Astrocyte of the cerebellum (primary cell): ENCODE measurements at regions not wholly inside any gene's neighbourhood (a gene's known extent, or its start where the extent isn't known, plus 50 kb on each side); places are given as distances from the start of the nearest gene placed in this dataset.

Experiments
- DNase-seq: peaks from one replicate; pipeline ENCODE4 v3.0.0-alpha.2; 2011; ENCODE audit warnings: low read depth
- H3K4me3 ChIP-seq: 2 replicates; pipeline ENCODE4 v1.5.1; 2011; ENCODE audit warnings: mild to moderate bottlenecking, low read depth, low read length, moderate library complexity
- CTCF ChIP-seq: IDR thresholded peaks from 2 replicates; pipeline ENCODE4 v1.5.1; 2012; ENCODE audit warnings: low read length, low read depth, moderate library complexity, mild to moderate bottlenecking; ENCODE audit errors: missing control alignments
- in situ Hi-C: cut with HindIII; loops from 2 replicates; pipeline ENCODE4 v1.10.0; 2017; ENCODE audit warnings: low sequenced_read_pairs

- in situ Hi-C loops: no loop called here
- DNase-seq: no peak
- TF ChIP-seq CTCF: no peak
- H3K4me3 ChIP-seq: no peak overlapping the region
Measured at GRCh38 chr10:4501306-4501705, 324.7 kb upstream of the AKR1E2 start.

- DNase-seq: peak; percentile 83
- in situ Hi-C loops: no loop called here
- no peak overlapping the region for H3K4me3 ChIP-seq
- no peak for TF ChIP-seq CTCF
Measured at GRCh38 chr10:4498711-4499251, 327.2 kb upstream of the AKR1E2 start.

GRCh38 chr10:4494551-4494950, 331.5 kb upstream of the AKR1E2 start:
- no peak overlapping the region for H3K4me3 ChIP-seq
- in situ Hi-C loops: no loop called here
- TF ChIP-seq CTCF: no peak
- no peak for DNase-seq

GRCh38 chr10:4492202-4492601, 333.8 kb upstream of the AKR1E2 start:
- no peak overlapping the region for H3K4me3 ChIP-seq
- no peak for TF ChIP-seq CTCF
- in situ Hi-C loops: no loop called here
- DNase-seq: no peak

- H3K4me3 ChIP-seq: no peak overlapping the region
- TF ChIP-seq CTCF: no peak
- in situ Hi-C loops: no loop called here
- no peak for DNase-seq
Measured at GRCh38 chr10:4488904-4489303, 337.1 kb upstream of the AKR1E2 start.

- in situ Hi-C loops: no loop called here
- no peak for TF ChIP-seq CTCF
- H3K4me3 ChIP-seq: no peak overlapping the region
- no peak for DNase-seq
Measured at GRCh38 chr10:4485636-4486035, 340.4 kb upstream of the AKR1E2 start.

- H3K4me3 ChIP-seq: no peak overlapping the region
- no peak for DNase-seq
- in situ Hi-C loops: no loop called here
- TF ChIP-seq CTCF: no peak
Measured at GRCh38 chr10:4483811-4484210, 342.2 kb upstream of the AKR1E2 start.
